Psoas muscle (tissue), 7 donors: ENCODE measurements at regions not wholly inside any gene's neighbourhood (a gene's known extent, or its start where the extent isn't known, plus 50 kb on each side); places are given as distances from the start of the nearest gene placed in this dataset.

ENCODE experiments used
- ATAC-seq, 4 donors: fragments of 200-7000 bp; cut with Tn5 transposase; one replicate each; pipeline ENCODE4 v1.9.1; 2020; ENCODE audit warnings: moderate library complexity in 3 of 4, mild to moderate bottlenecking in 2 of 4
- DNase-seq, 2 donors: peaks; one replicate each; pipeline ENCODE4 v3.0.0-alpha.2; 2020
- H3K27ac ChIP-seq: fragments of 200-600 bp; one replicate; pipeline ENCODE4 v1.8.0; 2022
- H3K27me3 ChIP-seq, 3 donors: fragments of 200-600 bp in 1 of 3; one replicate each; pipeline versions ENCODE4 v1.6.1 to v1.8.0; 2013 to 2022; ENCODE audit warnings: low read length in 2 of 3, mild to moderate bottlenecking in 2 of 3, moderate library complexity in 1 of 3; ENCODE audit not compliant: insufficient read depth in 3 of 3
- H3K36me3 ChIP-seq, 2 donors: fragments of 200-600 bp in 1 of 2; one replicate each; pipeline versions ENCODE4 v1.6.1 to v1.8.0; 2013 to 2022; ENCODE audit warnings: low read depth in 1 of 2, mild to moderate bottlenecking in 1 of 2, moderate library complexity in 1 of 2; ENCODE audit not compliant: insufficient read depth in 1 of 2
- H3K4me1 ChIP-seq: fragments of 200-600 bp; one replicate; pipeline ENCODE4 v1.8.0; 2022
- H3K4me3 ChIP-seq: fragments of 200-600 bp; one replicate; pipeline ENCODE4 v1.8.0; 2022; ENCODE audit warnings: mild to moderate bottlenecking
- H3K9me3 ChIP-seq: fragments of 200-600 bp; one replicate; pipeline ENCODE4 v1.8.0; 2022
- WGBS, 3 donors: extraction: QIAGEN DNeasy Blood & Tissue Kit; methylation state at CpG; one replicate each; pipeline versions ENCODE4 v1.1.6 to v1.1.7; 2013; 5-methylcytosine and 5-hydroxymethylcytosine counted together
- intact Hi-C, 2 donors: fragments of 100-400 bp; cut with DNase I; formaldehyde crosslinking; loops; one replicate each; pipeline versions ENCODE4 v1.11.0 to v1.14.2; 2022
- TF ChIP-seq, protein P1 (sequence below): fragments of 200-600 bp; IDR thresholded peaks from one replicate; pipeline ENCODE4 v1.8.0; 2022; ENCODE audit warnings: antibody characterized with exemption
- donor health status: healthy with polysubstance abuse.
- donor health status: DM: no; HTN: no; CAD: no; lungs with moderate emphysema.
- donor health status: Bipolar disorder and iron deficiency.
- donor health status: healthy.
- donor health status: DM: yes; HTN: yes; CAD: no.
- donor health status: DM: no; HTN: no; CAD: no.
- donor health status: DM: yes; HTN: yes; CAD: no.

DNA sequence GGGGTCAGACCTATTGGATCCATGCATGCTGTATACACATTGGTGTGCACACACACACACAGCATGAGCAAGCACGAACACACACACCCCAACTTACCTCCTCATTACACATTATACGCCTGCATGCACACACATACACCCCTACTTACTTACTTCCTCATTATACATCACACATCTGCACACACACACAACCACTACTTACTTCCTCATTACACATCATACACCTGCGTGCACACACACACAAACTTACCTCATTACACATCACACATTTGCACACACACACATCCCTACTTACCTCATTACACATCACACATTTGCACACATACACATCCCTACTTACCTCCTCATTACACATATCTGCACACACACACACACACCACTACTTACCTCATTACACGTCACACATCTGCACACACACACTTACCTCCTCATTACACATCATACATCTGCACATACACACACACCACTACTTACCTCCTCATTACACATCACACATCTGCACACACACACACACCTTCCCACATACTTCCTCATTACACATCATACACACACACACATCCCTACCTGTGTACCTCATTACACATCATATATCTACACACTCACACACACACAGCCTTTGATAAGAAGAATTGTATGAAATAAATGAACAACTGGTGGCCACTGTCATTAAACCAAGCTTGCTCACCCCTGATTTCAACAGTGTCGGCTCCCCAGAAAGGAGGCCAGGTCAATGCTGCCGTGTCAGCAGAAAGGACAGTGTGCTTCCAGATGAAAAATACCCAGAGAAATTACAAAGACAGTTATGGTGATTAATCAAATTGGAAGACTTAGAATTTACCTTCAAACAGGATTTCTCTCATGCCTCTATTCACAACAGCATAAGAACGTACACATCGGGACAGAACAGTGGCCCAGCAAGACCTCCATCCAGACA is 117.8 kb downstream of the SETD4 start:
- intact Hi-C loops = loop anchor here in 1 of 2 donors (5.0 kb wide), 1 partner anchor 1200 kb away; no protein-coding TSS in a partner anchor
- no peaks in the 10 kb centered on the region for H3K9me3 ChIP-seq
- ATAC-seq = no peak
- TF ChIP-seq, protein P1, sequence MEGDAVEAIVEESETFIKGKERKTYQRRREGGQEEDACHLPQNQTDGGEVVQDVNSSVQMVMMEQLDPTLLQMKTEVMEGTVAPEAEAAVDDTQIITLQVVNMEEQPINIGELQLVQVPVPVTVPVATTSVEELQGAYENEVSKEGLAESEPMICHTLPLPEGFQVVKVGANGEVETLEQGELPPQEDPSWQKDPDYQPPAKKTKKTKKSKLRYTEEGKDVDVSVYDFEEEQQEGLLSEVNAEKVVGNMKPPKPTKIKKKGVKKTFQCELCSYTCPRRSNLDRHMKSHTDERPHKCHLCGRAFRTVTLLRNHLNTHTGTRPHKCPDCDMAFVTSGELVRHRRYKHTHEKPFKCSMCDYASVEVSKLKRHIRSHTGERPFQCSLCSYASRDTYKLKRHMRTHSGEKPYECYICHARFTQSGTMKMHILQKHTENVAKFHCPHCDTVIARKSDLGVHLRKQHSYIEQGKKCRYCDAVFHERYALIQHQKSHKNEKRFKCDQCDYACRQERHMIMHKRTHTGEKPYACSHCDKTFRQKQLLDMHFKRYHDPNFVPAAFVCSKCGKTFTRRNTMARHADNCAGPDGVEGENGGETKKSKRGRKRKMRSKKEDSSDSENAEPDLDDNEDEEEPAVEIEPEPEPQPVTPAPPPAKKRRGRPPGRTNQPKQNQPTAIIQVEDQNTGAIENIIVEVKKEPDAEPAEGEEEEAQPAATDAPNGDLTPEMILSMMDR = no peak
- H3K27me3 ChIP-seq = no peaks in the 10 kb centered on the region
- H3K4me1 ChIP-seq = no peaks in the 10 kb centered on the region
- 86 to 89% (median 88%) methylated on average over 8 of the region's 8 CpGs for WGBS, 3 donors
- no peak for DNase-seq
- H3K4me3 ChIP-seq = no peak overlapping the region
- H3K36me3 ChIP-seq = no peaks in the 10 kb centered on the region
- H3K27ac ChIP-seq = no peak overlapping the region

DNA sequence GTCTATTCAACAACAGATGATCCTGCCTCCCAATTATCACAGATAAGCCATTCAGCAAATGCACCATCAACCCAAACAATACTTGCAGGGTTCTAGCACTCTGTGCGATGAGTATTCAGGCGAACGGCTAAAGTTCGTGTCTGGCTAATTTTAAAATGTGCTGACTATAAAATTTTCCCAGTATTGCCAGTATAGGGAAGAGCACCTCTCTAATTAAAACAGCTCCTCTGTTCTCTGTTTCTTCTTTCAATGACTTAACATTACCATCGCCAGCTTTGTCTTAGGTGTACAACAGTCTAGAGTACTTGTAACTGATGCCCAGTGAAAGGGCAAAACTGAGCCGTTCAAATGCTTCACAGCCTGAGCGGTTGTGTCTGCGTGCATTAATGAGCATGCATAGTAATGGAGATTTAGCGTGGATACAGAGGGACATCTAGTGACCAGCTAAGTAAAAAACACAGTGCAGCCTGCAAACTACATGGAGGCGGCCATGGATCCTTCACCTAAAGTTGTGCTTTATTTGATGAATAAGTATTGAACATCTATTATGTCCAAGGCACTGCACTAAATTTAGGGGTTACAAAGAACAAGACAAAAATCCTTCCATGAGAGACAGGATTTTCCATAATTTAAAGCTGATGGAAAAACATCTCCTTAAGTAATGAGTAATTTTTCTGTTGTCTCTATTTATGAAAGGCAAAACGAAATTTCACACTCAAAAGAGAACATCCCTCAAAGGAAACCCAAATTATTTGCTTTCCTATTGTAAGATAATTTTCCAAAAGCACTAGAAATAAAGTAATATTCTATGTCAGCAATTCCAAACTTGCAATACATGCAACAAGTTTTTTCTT is 120.0 kb downstream of the SETD4 start:
- Histone ChIP-seq H3K9me3 (no peaks in the 10 kb centered on the region), H3K4me1 (no peaks in the 10 kb centered on the region), H3K27ac (no peak overlapping the region), H3K4me3 (peak overlapping the region; percentile 40), H3K27me3 (no peaks in the 10 kb centered on the region), H3K36me3 (no peaks in the 10 kb centered on the region)
- WGBS, 3 donors = 17 to 24% (median 19%) methylated on average over 11 of the region's 11 CpGs
- TF ChIP-seq, protein P1 = peak; percentile 68
- DNase-seq (peak; percentile 21 to 49), ATAC-seq (peak; percentile 87 to 97 (median 92))
- intact Hi-C loops = loop anchor here in 1 of 2 donors (5.0 kb wide), 1 partner anchor 1198 kb away; no protein-coding TSS in a partner anchor

DNA sequence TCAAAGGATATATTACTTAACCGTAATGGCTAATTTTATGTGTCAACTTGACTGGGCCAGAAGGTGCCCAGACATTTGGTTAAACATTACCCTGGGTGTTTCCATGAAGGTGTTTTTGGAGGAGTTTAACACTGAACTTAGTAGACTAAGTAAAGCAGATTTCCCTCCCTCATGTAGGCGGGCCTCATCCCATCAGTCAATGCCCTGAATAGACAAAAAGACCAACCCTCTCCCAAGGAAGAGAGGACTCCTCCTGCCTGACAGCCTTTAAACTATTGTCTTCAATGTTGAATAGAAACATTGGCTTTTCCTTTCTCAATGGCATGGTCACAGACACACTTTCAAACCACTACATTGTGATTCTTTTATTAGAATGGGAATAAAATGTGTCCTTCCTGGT is 121.9 kb downstream of the SETD4 start:
- no peak overlapping the region for H3K27ac ChIP-seq
- DNase-seq (no peak), ATAC-seq (no peak)
- 93 to 96% (median 94%) methylated on average over 2 of the region's 2 CpGs for WGBS, 3 donors
- peaks cover 0 to 6% (median 2%) of the 10 kb centered on the region in 3 donors for H3K27me3 ChIP-seq
- intact Hi-C loops = loop anchor here (5.0 to 10.0 kb wide), 4 partner anchors 96 to 1254 kb away; no protein-coding TSS in a partner anchor
- H3K4me1 ChIP-seq = no peaks in the 10 kb centered on the region
- no peaks in the 10 kb centered on the region for H3K9me3 ChIP-seq
- TF ChIP-seq, protein P1 = no peak
- no peaks in the 10 kb centered on the region for H3K36me3 ChIP-seq
- no peak overlapping the region for H3K4me3 ChIP-seq

DNA sequence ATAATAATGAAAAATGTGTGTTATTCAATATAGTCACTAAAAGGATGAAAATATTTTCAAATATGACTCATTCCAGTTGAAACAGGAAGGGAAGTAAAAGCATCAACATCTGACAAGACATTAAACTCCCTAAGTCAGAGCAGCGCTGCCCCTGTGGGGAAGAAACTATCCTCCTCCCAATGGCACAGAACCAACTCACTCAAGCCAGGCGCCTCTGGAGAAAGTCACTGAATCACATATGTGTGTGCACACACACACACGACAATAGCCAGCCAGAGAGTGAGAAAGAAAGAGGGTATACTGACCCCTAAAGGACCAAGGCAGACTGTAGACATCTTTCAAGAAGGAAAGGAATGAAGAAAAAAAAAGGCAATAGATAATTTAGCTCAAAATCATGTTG is 126.9 kb downstream of the SETD4 start:
- peak overlapping the region; percentile 65 for H3K27ac ChIP-seq
- H3K27me3 ChIP-seq = peaks cover 0 to 6% (median 2%) of the 10 kb centered on the region in 3 donors
- ATAC-seq (peak; percentile 33 to 70 (median 52)), DNase-seq (peak; percentile 64 to 79)
- no peaks in the 10 kb centered on the region for H3K36me3 ChIP-seq
- WGBS, 3 donors = 31 to 38% (median 38%) methylated on average over 3 of the region's 3 CpGs
- H3K4me3 ChIP-seq = no peak overlapping the region
- H3K9me3 ChIP-seq = no peaks in the 10 kb centered on the region
- intact Hi-C loops = loop anchor here (5.0 to 10.0 kb wide), 4 partner anchors 81 to 1249 kb away; no protein-coding TSS in a partner anchor
- TF ChIP-seq, protein P1 = no peak
- H3K4me1 ChIP-seq = peaks cover 9% of the 10 kb centered on the region
